ENCODE measurements at regions not wholly inside any gene's neighbourhood (a gene's known extent, or its start where the extent isn't known, plus 50 kb on each side); places are given as distances from the start of the nearest gene placed in this dataset.

GRCh38 chr9:75447281-75447680 is 359.0 kb downstream of the OSTF1 start (continued):
- no peak for TF ChIP-seq ZNF280D (tag by site-specific recombination; IDR thresholded peaks at IDR 0.05)

GRCh38 chr9:75448281-75448680 is 360.0 kb downstream of the OSTF1 start:
- Histone ChIP-seq H3K4me3 (ENCODE audit: low read depth, low read length) (no peak overlapping the region), H3K27ac (ENCODE audit: extremely low read depth, low read depth, low read length) (no peak overlapping the region), H3K4me1 (ENCODE audit: control insufficient read depth, insufficient read depth, low read length) (peaks cover 13% of the 10 kb centered on the region), H3K9me3 (ENCODE audit: control insufficient read depth, insufficient read depth, low read depth, low read length) (no peaks in the 10 kb centered on the region), H3K36me3 (ENCODE audit: control insufficient read depth in 2 of 2, insufficient read depth in 1 of 2, low read length in 2 of 2) (no peaks in the 10 kb centered on the region)
- no peak for TF ChIP-seq ZNF837 (tag by site-specific recombination; IDR thresholded peaks at IDR 0.05)
- TF ChIP-seq, protein P1, sequence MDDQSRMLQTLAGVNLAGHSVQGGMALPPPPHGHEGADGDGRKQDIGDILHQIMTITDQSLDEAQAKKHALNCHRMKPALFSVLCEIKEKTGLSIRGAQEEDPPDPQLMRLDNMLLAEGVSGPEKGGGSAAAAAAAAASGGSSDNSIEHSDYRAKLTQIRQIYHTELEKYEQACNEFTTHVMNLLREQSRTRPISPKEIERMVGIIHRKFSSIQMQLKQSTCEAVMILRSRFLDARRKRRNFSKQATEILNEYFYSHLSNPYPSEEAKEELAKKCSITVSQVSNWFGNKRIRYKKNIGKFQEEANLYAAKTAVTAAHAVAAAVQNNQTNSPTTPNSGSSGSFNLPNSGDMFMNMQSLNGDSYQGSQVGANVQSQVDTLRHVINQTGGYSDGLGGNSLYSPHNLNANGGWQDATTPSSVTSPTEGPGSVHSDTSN (CRISPR knock-in tag; IDR thresholded peaks at IDR 0.05): no peak
- TF ChIP-seq ZNF23 (tag by site-specific recombination; IDR thresholded peaks at IDR 0.05; ENCODE audit: borderline replicate concordance): no peak
- ChIA-PET CTCF (interaction anchor here (1.0 kb wide), 1 partner anchor 17 kb away, joined by 3 read pairs; no protein-coding TSS in a partner anchor), POLR2A (no interaction called here)

DNA sequence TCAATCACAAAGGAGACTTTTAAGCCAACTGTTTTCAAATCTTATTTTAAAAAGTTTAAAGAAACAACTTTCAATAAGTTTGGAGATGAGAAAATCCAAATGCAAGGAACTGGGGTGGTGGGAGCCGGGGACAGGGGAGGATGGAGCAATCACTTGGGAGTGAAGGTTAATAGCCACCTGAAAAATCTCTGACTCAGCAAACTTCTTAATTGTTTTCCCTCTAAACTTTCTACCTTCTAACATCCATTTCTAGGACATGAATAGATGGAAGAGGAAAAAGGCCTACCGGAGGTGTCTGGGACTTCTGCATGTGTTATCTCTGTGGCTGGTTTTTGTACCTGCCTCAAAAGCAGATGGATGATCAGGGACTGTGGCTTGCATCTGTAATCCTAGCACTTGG is 360.6 kb downstream of the OSTF1 start:
- Histone ChIP-seq H3K27ac (ENCODE audit: extremely low read depth, low read depth, low read length) (no peak overlapping the region), H3K4me3 (ENCODE audit: low read depth, low read length) (no peak overlapping the region), H3K9me3 (ENCODE audit: control insufficient read depth, insufficient read depth, low read depth, low read length) (no peaks in the 10 kb centered on the region), H3K36me3 (ENCODE audit: control insufficient read depth in 2 of 2, insufficient read depth in 1 of 2, low read length in 2 of 2) (no peaks in the 10 kb centered on the region), H3K4me1 (ENCODE audit: control insufficient read depth, insufficient read depth, low read length) (peaks cover 13% of the 10 kb centered on the region)
- ChIA-PET POLR2A (no interaction called here), CTCF (no interaction called here)
- TF ChIP-seq ZNF24 (tag by site-specific recombination; IDR thresholded peaks at IDR 0.05) (no peak), HOXA7 (CRISPR knock-in tag; IDR thresholded peaks at IDR 0.05; ENCODE audit: borderline replicate concordance) (no peak), IKZF3 (tag by site-specific recombination; IDR thresholded peaks at IDR 0.05) (no peak), ZNF398 (tag by site-specific recombination; IDR thresholded peaks at IDR 0.05) (no peak), SETDB1 (IDR thresholded peaks at IDR 0.05; ENCODE audit: insufficient read length, low read length) (no peak), ZNF169 (tag by site-specific recombination; IDR thresholded peaks at IDR 0.05) (no peak), HOXD13 (CRISPR knock-in tag; IDR thresholded peaks at IDR 0.05; ENCODE audit: borderline replicate concordance) (no peak), SCRT2 (tag by site-specific recombination; IDR thresholded peaks at IDR 0.05) (no peak), PRDM1 (tag by site-specific recombination; IDR thresholded peaks at IDR 0.05) (no peak), ZFHX2 (tag by site-specific recombination; conservative IDR thresholded peaks at IDR 0.05) (no peak), ZNF404 (tag by site-specific recombination; IDR thresholded peaks at IDR 0.05) (no peak)

DNA sequence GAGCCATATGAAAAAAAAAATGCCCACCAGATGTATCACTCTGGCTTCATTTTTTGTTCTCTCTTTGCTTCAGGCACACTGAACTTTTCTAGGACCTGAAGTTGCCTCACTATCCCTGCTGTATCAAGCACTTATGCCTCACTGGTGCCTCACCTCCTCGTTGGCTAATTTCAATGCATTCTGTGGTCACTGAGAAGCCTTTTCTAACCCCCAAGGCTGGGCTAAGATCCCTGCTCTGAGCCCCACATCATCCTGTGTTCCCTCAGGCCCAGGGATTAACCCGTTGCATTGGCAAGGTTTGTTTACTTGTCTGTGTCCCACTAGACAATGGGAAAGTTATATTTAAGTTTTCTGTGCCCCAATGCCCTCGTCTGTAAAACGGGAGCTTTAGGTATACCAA is 362.7 kb downstream of the OSTF1 start:
- Histone ChIP-seq H3K4me1 (ENCODE audit: control insufficient read depth, insufficient read depth, low read length) (peaks cover 18% of the 10 kb centered on the region), H3K27ac (ENCODE audit: extremely low read depth, low read depth, low read length) (peak overlapping the region; percentile 82), H3K4me3 (ENCODE audit: low read depth, low read length) (no peak overlapping the region), H3K9me3 (ENCODE audit: control insufficient read depth, insufficient read depth, low read depth, low read length) (no peaks in the 10 kb centered on the region), H3K36me3 (ENCODE audit: control insufficient read depth in 2 of 2, insufficient read depth in 1 of 2, low read length in 2 of 2) (no peaks in the 10 kb centered on the region)
- ChIA-PET POLR2A (no interaction called here), CTCF (interaction anchor here (1.1 kb wide), 1 partner anchor 80 kb away, joined by 3 read pairs; no protein-coding TSS in a partner anchor)
- TF ChIP-seq SALL2 (tag by site-specific recombination; IDR thresholded peaks at IDR 0.05; ENCODE audit: borderline replicate concordance) (no peak), TSHZ1 (tag by site-specific recombination; IDR thresholded peaks at IDR 0.05; ENCODE audit: borderline replicate concordance) (no peak), GLIS1 (tag by site-specific recombination; IDR thresholded peaks at IDR 0.05) (peak; percentile 65)
- TF ChIP-seq, protein P2, sequence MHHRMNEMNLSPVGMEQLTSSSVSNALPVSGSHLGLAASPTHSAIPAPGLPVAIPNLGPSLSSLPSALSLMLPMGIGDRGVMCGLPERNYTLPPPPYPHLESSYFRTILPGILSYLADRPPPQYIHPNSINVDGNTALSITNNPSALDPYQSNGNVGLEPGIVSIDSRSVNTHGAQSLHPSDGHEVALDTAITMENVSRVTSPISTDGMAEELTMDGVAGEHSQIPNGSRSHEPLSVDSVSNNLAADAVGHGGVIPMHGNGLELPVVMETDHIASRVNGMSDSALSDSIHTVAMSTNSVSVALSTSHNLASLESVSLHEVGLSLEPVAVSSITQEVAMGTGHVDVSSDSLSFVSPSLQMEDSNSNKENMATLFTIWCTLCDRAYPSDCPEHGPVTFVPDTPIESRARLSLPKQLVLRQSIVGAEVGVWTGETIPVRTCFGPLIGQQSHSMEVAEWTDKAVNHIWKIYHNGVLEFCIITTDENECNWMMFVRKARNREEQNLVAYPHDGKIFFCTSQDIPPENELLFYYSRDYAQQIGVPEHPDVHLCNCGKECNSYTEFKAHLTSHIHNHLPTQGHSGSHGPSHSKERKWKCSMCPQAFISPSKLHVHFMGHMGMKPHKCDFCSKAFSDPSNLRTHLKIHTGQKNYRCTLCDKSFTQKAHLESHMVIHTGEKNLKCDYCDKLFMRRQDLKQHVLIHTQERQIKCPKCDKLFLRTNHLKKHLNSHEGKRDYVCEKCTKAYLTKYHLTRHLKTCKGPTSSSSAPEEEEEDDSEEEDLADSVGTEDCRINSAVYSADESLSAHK (tag by site-specific recombination; IDR thresholded peaks at IDR 0.05): no peak

All from HEK293 (cell line).